GM21528 (cell line): ENCODE measurements at regions not wholly inside any gene's neighbourhood (a gene's known extent, or its start where the extent isn't known, plus 50 kb on each side); places are given as distances from the start of the nearest gene placed in this dataset.

Source experiments
- ATAC-seq: cut with Tn5 transposase; IDR thresholded peaks from one replicate; pipeline ENCODE4 v1.9.1; 2021; ENCODE audit warnings: mild to moderate bottlenecking, moderate library complexity; ENCODE audit not compliant: unreplicated experiment, low FRiP score

DNA sequence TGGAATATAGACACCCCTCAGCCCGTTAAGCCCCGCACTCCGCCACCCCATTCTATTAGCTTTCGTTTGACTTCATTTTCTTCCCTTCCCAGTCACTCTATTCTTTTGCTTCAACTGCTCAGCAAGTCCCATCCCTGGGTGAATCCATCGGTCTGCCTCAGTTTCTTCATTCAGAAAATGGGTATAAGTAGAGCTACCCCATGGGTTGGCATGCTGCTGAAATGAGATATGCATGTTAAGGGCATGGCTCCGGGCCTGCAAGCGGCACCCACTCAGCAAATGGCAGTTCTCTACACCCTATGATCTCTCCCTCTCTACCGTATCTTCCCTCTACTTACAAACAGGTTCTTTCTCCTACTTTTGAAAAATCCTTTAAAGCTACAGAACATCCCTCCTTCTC is 87.8 kb upstream of the IRF2BP2 start:
- ATAC-seq, result no peak

DNA sequence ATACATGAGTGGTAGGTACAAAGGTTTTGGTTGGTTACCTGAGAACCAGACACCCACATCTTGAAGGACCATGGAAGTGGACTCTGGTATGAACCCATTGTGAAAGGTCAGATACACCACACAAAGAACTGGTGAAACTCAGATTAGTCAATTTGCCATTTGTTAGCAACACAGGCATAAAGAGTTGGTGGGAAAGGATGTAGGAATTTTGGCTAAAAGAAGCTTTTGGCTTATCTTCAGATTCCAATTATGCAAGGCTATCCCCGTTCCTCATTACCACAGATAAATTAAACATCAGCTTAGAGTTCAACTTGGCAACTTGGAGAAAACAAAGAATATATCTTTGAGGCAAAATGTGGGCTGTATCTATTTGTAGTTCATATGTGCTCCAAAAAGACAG is 87.0 kb upstream of the IRF2BP2 start:
- no peak for ATAC-seq

DNA sequence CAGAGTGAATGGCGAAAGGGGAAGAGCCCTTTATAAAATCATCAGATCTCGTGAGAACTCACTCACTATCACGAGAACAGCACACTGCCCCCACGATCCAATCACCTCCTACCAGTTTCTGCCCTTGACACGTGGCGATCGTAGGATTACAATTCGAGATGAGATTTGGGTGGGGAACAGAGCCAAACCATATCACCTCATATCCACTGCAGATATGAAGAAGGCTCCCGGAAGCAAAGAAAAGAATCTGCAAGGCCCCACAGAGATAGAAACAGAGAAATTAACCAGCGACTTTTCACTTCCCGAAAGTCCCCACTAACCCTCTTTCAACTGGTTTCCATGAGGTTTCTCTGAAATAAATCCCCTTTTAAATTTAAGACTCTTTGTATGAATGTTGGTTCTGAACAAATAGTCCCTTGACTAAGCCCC is 86.2 kb upstream of the IRF2BP2 start:
- peak; percentile 57 for ATAC-seq

DNA sequence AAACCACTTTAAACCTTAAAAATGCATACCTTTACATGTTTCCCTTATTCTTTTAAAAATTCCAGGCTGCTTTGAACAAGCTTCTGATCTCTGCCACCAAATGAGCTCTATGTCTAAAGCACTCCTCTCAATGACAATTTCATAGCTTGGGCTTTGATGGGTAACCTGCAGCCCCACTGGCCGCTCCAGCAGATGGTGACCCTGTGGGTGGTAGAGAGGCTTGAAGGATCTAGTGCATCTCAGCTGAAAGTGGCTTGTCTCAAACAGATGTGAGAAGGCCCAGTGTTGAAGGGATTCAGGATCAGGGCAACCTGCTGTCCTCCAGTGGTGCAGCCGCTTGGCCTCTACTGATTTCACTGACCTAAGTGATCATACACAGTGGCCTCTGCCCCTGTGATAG is 84.7 kb upstream of the IRF2BP2 start:
- ATAC-seq, result no peak

DNA sequence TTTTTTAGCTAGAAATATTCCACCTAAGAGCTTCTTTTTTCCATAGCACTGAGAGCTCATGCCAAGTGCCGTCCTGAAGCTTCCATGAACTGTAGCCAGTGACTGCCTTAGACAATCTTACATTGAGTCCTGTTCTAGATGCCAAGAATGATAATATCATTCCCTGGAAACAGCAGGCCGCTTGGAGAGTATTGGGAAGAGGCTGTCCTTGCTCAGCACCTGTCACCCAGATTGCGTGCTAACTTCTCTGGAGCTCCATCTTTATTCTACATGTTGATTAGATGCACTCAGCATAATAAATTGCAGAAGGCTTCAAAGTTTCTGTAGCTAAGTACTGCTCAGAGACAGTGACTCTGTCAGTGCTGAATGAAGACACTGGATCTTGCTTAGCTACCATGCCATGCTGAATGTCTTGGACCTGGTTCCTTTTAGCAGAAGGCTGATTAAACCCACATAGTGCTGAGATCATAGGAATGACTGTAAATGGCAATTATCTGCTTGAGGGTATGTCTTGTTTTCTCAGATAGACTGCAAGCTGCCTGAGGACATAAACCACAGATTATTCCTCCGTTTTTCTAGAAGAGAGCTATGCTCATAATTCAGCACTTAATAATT is 83.1 kb upstream of the IRF2BP2 start:
- no peak for ATAC-seq

DNA sequence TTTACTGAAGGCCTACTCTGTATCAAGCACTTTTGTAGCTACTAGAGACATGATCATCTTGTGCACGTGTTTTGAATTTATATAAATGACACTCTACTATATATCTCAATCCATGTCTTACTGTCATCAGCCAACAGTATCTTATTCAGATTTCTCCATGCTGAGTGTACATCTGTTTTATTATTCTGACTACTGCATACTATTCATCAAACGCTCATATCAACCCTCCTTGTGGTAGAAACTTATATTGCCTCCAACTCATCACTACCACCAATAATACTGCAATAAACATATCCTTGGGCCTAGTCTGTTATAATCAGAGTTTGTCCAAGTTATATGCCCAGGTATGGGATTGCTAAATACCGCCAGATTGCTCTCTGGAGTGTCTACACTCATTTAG is 81.6 kb upstream of the IRF2BP2 start:
- ATAC-seq, result no peak

DNA sequence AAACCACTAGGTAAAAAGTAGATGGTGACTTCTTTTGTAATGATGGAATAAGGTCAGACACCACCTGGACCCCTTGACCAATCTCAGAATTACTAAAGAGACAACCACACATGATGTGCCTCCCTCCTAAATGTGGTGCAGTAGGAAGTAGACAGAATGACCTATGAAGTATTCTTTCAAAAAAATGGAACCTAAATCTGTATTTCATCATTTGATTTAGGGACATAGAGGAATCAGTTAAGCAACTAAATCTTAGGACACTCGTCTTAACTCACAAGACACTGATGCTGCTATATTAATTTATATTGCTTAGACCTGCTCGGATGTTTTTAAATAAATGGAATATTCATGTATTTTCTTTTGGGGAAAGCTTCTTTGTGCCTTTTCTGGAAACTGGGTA is 80.9 kb upstream of the IRF2BP2 start:
- ATAC-seq, result no peak

DNA sequence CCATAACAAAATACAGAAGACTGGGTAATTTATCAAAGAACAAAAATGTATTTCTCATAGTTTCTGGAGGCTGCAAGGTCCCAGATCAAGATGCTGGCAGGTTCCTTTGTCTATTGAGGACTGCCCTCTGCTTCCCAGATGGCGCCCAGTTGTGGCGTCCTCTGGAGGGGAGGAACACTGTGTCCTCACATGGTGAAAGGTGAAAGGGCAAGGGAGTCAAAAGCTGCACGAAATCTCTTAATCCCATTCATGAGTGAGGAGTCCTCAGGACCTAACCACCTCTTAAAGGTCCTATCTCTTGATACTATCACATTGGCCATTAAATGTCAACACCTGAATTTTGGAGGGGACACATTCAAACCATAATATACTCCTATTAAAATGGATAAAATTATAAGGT is 79.3 kb upstream of the IRF2BP2 start:
- no peak for ATAC-seq

DNA sequence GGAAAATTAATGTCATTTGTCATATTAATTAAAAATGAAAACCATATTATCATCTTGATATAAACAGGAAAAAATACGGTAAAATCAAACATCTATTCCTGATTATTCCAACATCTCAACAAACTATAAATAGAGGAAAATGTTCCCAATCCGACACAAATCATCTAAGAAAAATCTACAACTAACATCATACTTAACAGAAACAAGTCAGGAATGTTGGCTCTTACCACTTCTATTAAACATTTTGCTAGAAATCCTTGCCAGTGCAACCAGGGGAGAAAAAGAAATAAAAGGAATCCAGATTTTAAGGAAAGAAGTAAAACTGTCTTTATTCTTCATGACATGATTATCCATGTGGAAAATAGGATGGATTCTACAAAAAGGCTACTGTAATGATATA is 77.0 kb upstream of the IRF2BP2 start:
- no peak for ATAC-seq

DNA sequence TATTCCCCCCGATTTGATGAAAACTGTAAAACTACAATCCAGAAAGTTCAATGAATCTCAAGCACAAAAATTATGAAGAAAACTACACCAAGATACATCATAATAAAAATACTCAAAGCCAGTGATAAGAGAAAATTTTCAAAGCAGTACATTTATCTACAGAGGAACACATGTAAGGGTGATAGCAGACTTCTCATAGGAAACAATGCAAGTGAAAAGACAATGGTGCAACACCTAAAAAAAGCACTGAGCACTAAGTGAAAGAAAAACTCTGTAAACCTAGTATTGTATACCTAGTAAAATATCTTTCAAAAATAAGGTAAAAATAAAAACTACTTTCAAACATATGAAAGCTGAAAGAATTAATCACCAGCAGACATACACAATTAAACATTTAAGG is 76.1 kb upstream of the IRF2BP2 start:
- ATAC-seq, result no peak

DNA sequence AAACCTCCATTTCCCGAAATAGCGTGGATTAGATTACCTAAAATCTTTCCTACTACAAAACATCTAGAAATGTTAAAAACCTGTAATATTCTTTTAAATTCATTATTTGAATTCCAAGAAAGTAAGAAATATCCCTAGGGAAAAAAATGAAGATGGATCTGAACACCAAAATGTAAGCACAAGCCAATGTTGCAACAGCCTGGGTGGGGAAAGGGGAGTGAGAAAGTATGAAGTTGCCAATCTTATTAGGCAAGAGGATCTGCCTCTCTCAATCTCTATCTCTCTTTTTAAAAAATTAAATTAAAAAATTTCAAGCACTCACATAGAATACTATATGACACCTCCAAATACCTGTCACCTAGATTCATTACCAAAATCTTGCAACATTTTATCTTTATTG is 74.9 kb upstream of the IRF2BP2 start:
- ATAC-seq, result no peak

DNA sequence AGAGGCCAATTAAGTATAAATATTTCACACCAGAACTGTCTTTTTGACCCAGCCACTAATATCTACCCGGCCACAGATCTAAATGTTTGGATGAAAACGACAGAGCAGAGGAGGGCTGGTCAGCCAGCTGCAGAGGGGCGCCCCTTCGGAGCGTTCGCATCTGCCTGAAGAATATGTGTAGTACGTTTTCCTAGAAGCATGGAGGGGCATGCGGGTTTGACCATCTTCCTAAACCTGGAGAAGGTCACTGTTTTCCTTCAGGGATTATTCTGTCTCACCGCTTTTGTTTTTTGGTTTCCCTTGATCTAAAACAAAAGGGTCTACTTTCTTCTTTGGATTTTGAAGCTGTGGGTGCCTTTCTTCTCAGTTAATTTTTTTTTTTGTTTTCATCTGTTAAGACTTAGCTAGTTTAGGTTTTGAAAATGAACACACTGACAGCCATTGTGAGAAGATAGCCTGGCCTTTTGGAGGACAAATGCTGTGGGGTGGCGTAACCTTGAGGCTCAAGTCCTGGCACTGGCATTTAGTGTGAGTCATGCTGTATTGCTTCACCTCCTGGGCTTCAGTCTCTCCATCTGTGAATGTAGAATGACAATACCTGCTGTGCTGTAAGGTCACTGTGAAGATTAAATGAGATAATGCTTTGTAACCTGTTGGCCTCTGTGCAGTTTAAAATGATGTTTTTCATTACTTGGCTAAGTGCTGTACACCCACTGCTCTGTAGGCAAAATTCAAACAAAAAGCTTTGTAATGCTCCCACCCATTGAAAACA is 74.1 kb upstream of the IRF2BP2 start:
- ATAC-seq, result no peak

DNA sequence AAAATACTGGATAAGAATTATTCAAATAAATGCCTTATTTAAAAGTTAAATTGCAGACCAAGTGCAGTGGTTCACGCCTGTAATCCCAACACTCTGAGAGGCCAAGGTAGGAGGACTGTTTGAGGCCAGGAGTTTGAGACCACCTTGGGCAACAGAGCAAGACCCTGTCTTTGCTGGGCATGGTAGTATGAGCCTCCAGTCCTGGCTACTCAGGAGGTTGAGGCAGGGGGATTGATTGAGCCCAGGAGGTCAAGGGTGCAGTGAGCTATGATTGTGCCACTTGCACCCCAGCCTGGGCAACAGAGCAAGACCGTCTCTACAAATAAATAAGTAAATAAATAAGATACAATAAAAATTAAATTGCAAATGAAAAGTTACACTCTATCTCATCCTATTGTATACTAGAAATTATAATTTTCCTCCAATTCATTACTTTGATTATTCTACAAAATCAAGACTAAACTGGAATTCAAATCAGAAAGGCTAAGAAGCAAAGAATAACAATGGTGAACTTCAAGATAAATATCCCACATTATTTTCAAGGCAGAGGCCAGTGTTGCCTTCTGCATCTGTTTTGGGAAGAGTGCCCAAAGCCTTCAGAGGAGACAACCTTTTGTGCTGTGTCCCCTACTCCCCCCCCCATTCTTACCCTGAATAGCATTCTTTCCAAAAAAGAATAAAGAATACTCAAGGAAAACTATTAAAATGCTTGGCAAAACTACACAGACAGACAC is 73.3 kb upstream of the IRF2BP2 start:
- ATAC-seq, result no peak

DNA sequence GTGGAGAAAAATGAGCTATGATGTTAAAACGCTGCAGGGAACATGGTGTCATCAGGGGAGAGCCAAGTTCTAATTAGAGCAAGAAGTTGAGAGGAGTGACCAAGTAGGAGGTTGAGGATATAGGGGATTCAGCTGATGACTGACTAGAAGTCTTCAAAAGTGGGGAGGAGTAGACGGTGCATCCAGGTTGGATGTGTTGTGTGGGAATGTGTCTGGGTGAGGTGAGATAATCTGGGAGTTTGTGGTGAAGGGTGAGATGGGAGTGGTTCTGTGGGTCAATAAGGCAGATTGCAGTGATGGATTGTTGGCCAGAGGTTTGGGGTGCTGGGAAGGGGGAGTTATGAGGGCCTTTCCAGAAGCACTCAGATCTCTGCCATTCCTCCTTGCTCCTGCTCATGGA is 72.0 kb upstream of the IRF2BP2 start:
- ATAC-seq, result no peak

DNA sequence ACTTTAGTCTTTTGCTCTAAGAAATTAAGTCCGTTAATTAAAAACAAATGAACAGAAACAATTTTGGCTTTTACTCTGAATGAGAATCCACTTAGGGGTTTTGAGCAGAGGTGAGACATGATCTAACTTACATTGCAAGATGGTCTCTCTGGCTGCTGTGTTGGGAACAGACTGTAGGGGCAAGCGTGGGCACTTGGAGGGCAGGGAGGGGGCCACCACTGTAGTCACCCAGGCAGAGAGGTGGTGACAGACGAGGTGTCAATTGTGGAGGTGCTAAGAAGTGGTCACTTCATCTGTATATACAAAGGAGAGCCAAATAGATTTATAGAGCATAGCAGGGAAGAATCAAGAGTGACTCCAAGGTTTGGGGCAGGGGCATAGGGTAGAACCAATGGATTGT is 71.1 kb upstream of the IRF2BP2 start:
- ATAC-seq, result no peak

DNA sequence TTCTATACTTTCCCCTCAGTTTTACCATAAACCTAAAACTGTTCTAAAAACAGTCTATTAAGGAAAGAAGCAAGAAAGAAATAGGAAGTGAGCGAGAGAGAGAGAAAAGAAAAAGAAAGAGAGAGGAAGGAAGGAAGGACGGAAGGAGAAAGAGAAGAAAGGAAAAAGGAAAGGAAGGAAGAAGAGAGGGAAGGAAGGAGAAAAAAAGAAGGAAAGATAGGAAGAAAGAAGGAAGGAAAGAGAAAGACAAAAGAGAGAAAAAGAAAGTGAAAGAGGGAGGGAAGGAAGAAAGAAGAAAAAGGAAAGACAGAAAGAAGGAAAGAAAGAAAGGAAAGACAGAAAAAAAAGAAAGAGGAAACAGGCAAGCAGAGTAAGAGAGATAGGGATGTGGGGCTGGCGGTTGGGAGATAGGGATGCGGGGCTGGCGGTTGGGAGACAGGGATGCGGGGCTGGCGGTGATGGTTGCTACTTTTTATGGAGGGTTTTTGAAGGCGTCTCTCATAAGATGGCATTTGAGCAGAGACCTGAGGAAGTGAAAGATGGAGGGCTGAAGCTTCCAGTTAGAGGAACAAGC is 70.4 kb upstream of the IRF2BP2 start:
- no peak for ATAC-seq

DNA sequence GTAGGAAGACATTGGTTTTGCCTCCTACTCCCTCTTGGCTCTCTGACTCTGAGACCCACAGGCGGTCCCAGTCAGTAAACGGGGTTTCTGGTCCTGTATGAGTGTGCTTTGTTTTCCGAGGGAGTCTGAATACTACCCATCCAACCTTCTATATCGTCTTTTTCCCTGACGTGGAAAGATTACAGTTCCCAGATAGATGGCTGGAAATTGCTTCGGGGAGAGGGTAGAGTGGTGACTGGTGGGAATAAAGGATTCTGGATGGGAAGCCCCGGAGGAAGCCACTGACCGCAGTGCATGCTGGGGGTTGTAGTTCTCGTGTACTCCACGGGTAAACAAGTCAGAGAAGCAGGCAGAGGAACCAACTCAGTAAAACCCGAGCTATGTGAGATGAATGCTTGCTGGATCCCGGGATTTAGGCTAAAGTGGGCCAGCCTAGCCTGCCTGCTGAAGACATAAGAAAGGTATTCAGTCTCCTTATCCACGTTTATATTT is 66.2 kb upstream of the IRF2BP2 start:
- ATAC-seq, result no peak

DNA sequence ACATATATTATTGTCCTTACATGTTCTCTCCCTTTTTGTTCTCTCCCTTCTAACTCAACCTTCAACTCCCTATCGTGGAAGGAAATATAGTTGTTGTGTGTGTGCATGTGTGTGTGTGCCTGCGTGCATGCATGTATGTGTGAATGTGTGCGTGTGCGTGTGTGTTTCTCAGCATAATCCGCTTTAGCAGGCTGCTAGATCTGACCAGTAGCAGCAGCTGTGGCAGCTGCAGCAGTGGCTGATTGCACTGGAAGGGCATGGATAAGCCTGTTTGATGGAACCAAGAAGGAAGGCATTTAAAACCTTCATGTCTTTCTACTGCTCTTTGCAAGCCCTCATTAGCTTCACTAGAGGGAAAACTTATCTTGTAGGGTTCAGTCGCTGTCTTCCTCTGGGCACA is 65.6 kb upstream of the IRF2BP2 start:
- ATAC-seq, result no peak

DNA sequence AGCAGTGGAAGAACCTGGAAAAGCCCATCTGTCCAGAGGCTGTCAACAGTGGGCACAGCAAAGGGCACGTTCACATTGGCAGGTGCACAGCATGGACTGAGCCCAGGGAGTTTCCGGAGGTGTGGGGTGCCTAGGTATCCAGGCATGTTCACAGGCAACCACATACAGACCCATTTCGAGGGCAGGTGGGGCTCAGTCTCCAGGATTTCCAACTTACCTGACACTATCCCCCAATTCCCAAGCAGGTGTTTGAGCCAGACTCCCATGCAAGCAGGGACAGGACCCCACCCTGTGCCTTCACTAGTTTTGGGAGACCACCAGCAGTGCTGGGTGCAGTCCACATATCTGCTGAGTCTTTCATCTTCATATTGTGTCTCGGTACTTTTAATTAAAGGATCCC is 65.0 kb upstream of the IRF2BP2 start:
- no peak for ATAC-seq

DNA sequence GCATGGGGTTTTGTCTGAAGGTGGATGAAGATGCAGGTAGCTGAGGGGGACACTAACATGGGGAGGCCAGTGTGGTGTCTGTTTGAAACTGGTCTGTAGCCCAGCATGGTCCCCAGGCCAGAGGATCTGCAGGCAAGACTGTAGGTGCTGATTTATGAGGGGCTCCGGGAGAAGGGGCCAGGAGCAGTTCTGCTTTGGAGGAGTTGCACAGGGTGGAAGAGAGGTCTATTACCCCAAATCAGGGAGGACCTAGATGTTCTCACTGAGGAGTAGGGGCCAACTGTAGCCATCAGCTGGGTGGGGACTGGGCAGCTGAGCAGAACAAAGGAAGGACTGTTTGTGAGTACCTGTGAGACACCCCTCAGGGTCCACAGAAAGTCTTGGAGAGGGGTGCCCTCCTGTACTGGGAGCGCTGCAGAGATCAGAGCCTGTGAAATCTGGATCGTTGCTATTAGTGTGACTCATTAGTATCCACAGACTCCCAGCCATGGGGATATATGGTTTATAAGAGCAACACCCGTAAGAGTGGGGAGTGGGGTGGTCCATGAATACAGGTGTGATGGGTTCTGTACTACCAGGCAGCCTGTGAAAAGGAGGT is 64.3 kb upstream of the IRF2BP2 start:
- ATAC-seq, result no peak
